ENCODE measurements at regions not wholly inside any gene's neighbourhood (a gene's known extent, or its start where the extent isn't known, plus 50 kb on each side); places are given as distances from the start of the nearest gene placed in this dataset.

- Histone ChIP-seq H2AFZ (ENCODE audit: low read length) (no peak overlapping the region), H3K4me1 (ENCODE audit: insufficient read depth, low read length, severe bottlenecking) (no peaks in the 10 kb centered on the region), H4K20me1 (ENCODE audit: insufficient read depth, low read length) (no peaks in the 10 kb centered on the region), H3K79me2 (ENCODE audit: insufficient read depth, low read length) (no peaks in the 10 kb centered on the region), H3K9me3 (ENCODE audit: low read length) (no peaks in the 10 kb centered on the region), H3K4me2 (ENCODE audit: low read length) (no peak overlapping the region), H3F3A (ENCODE audit: insufficient read depth, low read length) (no peaks in the 10 kb centered on the region), H3K9ac (ENCODE audit: low read length) (no peak overlapping the region), H3K27ac (ENCODE audit: low read depth, low read length, poor library complexity, severe bottlenecking) (no peak overlapping the region), H3K36me3 (ENCODE audit: insufficient read depth, low read length) (no peaks in the 10 kb centered on the region), H3K4me3 (ENCODE audit: low read depth, low read length, poor library complexity, severe bottlenecking) (no peak overlapping the region), H3K9me2 (ENCODE audit: low read depth, low read length) (no peaks in the 10 kb centered on the region), H3K27me3 (ENCODE audit: insufficient read depth, low read length) (no peaks in the 10 kb centered on the region)
- TF ChIP-seq CTCF (IDR thresholded peaks at IDR 0.05; ENCODE audit: low read length) (no peak), EZH2 (IDR thresholded peaks at IDR 0.05; ENCODE audit: borderline replicate concordance, low read length) (no peak)
Measured at GRCh38 chr6:74253261-74253660, 557.3 kb downstream of the CD109 start.

- Histone ChIP-seq H3K79me2 (ENCODE audit: insufficient read depth, low read length) (no peaks in the 10 kb centered on the region), H3K4me2 (ENCODE audit: low read length) (no peak overlapping the region), H3K27me3 (ENCODE audit: insufficient read depth, low read length) (no peaks in the 10 kb centered on the region)
Measured at GRCh38 chr6:74250161-74250818, 554.3 kb downstream of the CD109 start.

GRCh38 chr6:74249658-74250057, 553.7 kb downstream of the CD109 start:
- no peaks in the 10 kb centered on the region for H3K9me2 ChIP-seq (ENCODE audit: low read depth, low read length)
- no peak for TF ChIP-seq CTCF (IDR thresholded peaks at IDR 0.05; ENCODE audit: low read length)
- no peaks in the 10 kb centered on the region for H4K20me1 ChIP-seq (ENCODE audit: insufficient read depth, low read length)
- no peaks in the 10 kb centered on the region for H3F3A ChIP-seq (ENCODE audit: insufficient read depth, low read length)
- H2AFZ ChIP-seq (ENCODE audit: low read length) = no peak overlapping the region
- no peaks in the 10 kb centered on the region for H3K36me3 ChIP-seq (ENCODE audit: insufficient read depth, low read length)
- H3K27ac ChIP-seq (ENCODE audit: low read depth, low read length, poor library complexity, severe bottlenecking) = no peak overlapping the region
- no peak overlapping the region for H3K9ac ChIP-seq (ENCODE audit: low read length)
- H3K4me1 ChIP-seq (ENCODE audit: insufficient read depth, low read length, severe bottlenecking) = no peaks in the 10 kb centered on the region
- H3K4me2 ChIP-seq (ENCODE audit: low read length) = no peak overlapping the region
- no peaks in the 10 kb centered on the region for H3K9me3 ChIP-seq (ENCODE audit: low read length)
- no peak overlapping the region for H3K4me3 ChIP-seq (ENCODE audit: low read depth, low read length, poor library complexity, severe bottlenecking)
- H3K27me3 ChIP-seq (ENCODE audit: insufficient read depth, low read length) = no peaks in the 10 kb centered on the region
- H3K79me2 ChIP-seq (ENCODE audit: insufficient read depth, low read length) = no peaks in the 10 kb centered on the region

More at GRCh38 chr6:74250161-74250818, 554.3 kb downstream of the CD109 start:
- Histone ChIP-seq H3K9me2 (ENCODE audit: low read depth, low read length) (no peaks in the 10 kb centered on the region), H3K36me3 (ENCODE audit: insufficient read depth, low read length) (no peaks in the 10 kb centered on the region), H3K27ac (ENCODE audit: low read depth, low read length, poor library complexity, severe bottlenecking) (no peak overlapping the region), H3K4me1 (ENCODE audit: insufficient read depth, low read length, severe bottlenecking) (no peaks in the 10 kb centered on the region), H2AFZ (ENCODE audit: low read length) (no peak overlapping the region), H3K9me3 (ENCODE audit: low read length) (no peaks in the 10 kb centered on the region), H3K9ac (ENCODE audit: low read length) (no peak overlapping the region), H3F3A (ENCODE audit: insufficient read depth, low read length) (no peaks in the 10 kb centered on the region), H4K20me1 (ENCODE audit: insufficient read depth, low read length) (no peaks in the 10 kb centered on the region), H3K4me3 (ENCODE audit: low read depth, low read length, poor library complexity, severe bottlenecking) (no peak overlapping the region)
- TF ChIP-seq CTCF (IDR thresholded peaks at IDR 0.05; ENCODE audit: low read length) = no peak
- no peak for TF ChIP-seq EZH2 (IDR thresholded peaks at IDR 0.05; ENCODE audit: borderline replicate concordance, low read length)
